ENCODE measurements at regions not wholly inside any gene's neighbourhood (a gene's known extent, or its start where the extent isn't known, plus 50 kb on each side); places are given as distances from the start of the nearest gene placed in this dataset.

- DNase-seq = no peak
These were observed 177.4 kb upstream of the HS6ST1 start for GRCh38 chr2:128495996-128496547.

- DNase-seq = no peak
These were observed 178.0 kb upstream of the HS6ST1 start for GRCh38 chr2:128496700-128497099.

GRCh38 chr2:128497461-128497860, 178.8 kb upstream of the HS6ST1 start:
- DNase-seq = no peak

GRCh38 chr2:128498086-128498485, 179.4 kb upstream of the HS6ST1 start:
- DNase-seq = no peak

GRCh38 chr2:128498589-128498988, 179.9 kb upstream of the HS6ST1 start:
- no peak for DNase-seq

- no peak for DNase-seq
These were observed 180.9 kb upstream of the HS6ST1 start for GRCh38 chr2:128499367-128500137.

GRCh38 chr2:128500138-128500800, 181.6 kb upstream of the HS6ST1 start:
- DNase-seq = no peak

- no peak for DNase-seq
These were observed 182.5 kb upstream of the HS6ST1 start for GRCh38 chr2:128501006-128501690.

- DNase-seq = no peak
These were observed 183.0 kb upstream of the HS6ST1 start for GRCh38 chr2:128501700-128502099.

- DNase-seq = no peak
These were observed 183.5 kb upstream of the HS6ST1 start for GRCh38 chr2:128502200-128502599.

GRCh38 chr2:128502638-128503246, 184.1 kb upstream of the HS6ST1 start:
- DNase-seq = no peak

GRCh38 chr2:128503399-128504245, 185.0 kb upstream of the HS6ST1 start:
- no peak for DNase-seq

GRCh38 chr2:128504246-128505149, 185.8 kb upstream of the HS6ST1 start:
- DNase-seq = no peak

GRCh38 chr2:128505150-128505490, 186.5 kb upstream of the HS6ST1 start:
- no peak for DNase-seq

- no peak for DNase-seq
These were observed 187.2 kb upstream of the HS6ST1 start for GRCh38 chr2:128505575-128506526.

GRCh38 chr2:128506534-128506933, 187.9 kb upstream of the HS6ST1 start:
- no peak for DNase-seq

- DNase-seq = no peak
These were observed 192.2 kb upstream of the HS6ST1 start for GRCh38 chr2:128510701-128511397.

- DNase-seq = no peak
These were observed 193.2 kb upstream of the HS6ST1 start for GRCh38 chr2:128511731-128512378.

All from activated CD8-positive, alpha-beta memory T cell treated with anti-CD3 and anti-CD28 coated beads for 24 hours (primary cell).